GM19397 (cell line): ENCODE measurements at regions not wholly inside any gene's neighbourhood (a gene's known extent, or its start where the extent isn't known, plus 50 kb on each side); places are given as distances from the start of the nearest gene placed in this dataset.

Source experiments
- ATAC-seq: cut with Tn5 transposase; IDR thresholded peaks from one replicate; pipeline ENCODE4 v1.9.1; 2021; ENCODE audit warnings: mild to moderate bottlenecking, moderate library complexity; ENCODE audit not compliant: unreplicated experiment

GRCh38 chr11:131228378-131228777 is 142.0 kb upstream of the NTM start:
- no peak for ATAC-seq

DNA sequence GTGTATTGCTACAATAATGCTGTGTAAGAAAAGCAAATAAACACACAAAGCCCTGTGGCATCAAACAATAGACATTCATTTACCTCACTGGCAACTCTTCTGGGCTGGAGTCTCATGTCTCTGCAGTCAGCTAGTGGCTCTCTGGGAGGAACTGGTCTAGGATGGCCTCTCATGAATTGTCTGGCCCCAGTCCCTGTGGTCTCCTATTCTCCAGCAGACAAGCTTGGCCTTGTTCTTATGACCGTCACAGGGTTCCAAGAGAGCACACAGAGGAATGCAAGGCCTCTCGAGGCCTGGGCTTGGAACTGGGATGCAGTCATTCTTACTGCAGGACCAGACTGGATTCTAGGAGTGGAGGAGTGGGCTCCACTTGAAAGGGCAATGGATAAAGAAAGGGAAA is 141.2 kb upstream of the NTM start:
- ATAC-seq: no peak

DNA sequence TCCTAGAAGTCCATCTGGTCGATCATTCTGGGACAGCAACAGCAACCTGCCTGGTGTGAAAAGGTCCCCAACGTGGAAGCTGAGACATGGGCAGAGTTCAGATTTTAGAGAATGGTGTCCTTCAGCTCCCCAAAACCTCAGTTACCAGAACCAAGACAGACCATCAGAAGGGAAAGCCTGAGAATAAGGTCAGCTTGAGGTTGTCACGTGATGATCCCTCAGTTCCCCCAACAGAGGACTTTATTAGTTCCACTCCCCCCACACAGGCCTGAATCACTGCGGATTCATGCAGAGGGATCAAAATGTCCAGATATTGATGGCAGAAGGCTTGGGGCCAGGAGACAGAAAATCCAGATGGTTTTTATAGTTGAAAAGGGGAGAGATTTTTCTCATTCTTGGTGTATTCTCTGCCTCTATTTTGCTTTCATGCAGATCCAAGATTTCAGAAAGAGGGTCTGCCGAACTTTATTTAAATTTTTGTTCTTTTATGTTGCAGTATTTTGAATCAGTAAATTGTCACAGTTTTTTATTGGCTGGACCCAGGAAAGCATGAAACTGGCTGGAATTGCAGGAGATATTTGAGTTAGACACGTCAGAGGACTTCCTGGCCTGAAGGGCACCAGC is 139.0 kb upstream of the NTM start:
- no peak for ATAC-seq

- no peak for ATAC-seq
Measured at GRCh38 chr11:131232261-131232660, 138.2 kb upstream of the NTM start.

GRCh38 chr11:131234221-131234620 is 136.2 kb upstream of the NTM start:
- no peak for ATAC-seq

DNA sequence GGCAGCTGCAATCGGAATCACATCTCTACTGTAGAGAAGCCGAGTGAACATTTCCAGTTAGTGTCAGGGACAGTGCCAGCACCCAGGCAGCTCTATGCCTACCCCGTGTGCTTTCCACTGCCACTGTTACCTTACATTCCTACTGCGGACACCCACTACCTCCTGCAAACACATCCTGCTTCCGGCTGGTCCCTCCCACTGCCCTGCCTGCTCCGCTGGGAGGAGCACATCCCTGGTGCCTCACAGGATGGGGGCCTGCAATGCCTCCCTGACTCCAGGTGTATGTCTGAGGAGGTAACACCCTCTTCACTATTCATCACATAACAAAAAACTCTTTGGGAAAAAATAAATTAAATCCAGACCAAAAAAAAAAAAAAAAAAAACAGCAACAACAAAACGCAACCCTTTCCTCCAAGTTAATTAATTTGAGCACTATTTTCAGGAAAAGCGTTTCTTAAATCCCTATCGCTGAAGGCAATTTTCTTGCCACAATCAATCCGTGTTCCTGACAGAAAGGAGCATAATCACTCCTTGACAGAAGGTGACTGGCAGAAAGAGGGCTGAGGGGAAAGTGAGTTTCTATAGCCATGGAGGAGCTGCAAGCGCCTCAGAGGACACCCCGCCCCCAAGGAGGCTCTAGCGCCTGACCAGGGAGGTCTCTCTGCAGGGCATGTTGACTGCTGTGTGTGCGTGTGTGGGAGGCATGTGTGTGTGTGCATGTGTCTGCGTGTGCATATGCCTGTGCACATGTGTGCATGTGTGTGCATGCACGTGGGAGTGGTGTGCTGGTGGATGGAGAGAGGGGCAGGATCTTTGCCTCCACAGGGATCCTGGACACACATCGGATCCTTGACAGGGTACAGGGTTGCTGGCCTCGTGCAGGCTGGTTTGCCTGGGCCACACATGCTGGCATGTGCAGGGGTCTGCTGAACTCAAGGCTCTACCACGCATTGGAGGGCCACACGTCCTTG is 134.8 kb upstream of the NTM start:
- ATAC-seq: no peak

DNA sequence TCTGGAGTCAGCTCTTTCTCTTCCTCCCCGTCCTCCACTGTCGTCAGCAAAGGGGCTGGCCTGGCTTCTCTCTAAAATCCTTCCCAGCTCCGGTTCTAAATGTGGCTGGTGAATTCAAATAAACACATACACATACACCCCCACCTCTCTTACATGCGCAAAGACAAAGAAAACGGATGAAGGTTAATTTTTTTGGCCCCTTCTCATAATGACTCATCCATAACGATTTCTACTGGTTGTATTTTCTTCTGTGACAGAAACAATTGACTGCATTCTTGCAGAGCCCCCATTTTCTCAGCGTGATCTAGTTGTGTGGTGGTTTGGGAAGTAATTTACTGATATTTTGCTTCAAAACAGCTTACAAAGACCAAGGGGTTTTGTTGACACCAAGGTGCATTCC is 130.0 kb upstream of the NTM start:
- no peak for ATAC-seq

GRCh38 chr11:131242476-131243000 is 127.9 kb upstream of the NTM start:
- no peak for ATAC-seq

- ATAC-seq: no peak
Measured at GRCh38 chr11:131246156-131246555, 124.3 kb upstream of the NTM start.

DNA sequence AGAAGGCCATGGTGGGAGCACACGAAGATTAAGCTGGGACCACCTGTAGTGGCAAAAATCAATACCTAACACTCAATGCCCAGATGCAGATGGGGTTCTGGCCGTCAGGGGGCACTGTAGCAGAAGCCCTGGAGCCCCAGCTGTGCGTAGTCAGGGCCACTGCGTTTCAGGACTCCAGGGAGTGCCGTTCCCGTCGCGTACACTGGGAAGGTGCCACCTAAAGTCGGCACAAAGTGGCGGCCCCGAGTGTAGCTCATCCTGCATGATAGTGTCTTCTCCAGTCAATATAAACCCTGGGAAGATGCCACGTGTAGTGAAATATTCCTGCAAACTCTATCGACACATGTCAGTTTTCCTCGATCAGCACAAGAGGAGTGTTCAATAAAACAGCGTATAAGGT is 123.8 kb upstream of the NTM start:
- ATAC-seq: no peak

- no peak for ATAC-seq
Measured at GRCh38 chr11:131248588-131248987, 121.8 kb upstream of the NTM start.

- ATAC-seq: no peak
Measured at GRCh38 chr11:131253142-131253655, 117.2 kb upstream of the NTM start.

DNA sequence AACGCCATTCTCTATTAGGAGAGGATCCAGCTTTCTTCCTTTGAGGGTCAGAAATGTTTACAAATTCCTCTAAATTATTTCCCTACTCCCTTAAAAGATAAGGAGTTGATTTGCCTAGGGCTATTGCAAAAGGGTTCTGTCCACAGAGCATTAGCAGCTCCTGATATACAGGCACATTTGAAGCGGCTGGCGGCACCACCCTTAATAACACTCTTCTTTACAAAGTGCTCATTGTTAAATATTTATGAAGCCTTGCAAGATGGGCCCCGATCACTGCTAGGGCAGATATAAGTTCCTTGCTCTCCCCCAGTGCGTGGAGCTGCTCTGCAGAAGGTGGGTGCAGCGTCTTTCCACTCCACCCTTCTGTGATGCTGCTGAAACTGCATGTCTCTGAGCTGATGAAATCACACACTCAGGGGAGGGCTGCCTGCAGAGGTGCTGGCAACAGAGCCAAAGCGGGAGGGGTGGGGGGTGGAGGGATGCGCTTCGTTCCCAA is 116.7 kb upstream of the NTM start:
- ATAC-seq: no peak

DNA sequence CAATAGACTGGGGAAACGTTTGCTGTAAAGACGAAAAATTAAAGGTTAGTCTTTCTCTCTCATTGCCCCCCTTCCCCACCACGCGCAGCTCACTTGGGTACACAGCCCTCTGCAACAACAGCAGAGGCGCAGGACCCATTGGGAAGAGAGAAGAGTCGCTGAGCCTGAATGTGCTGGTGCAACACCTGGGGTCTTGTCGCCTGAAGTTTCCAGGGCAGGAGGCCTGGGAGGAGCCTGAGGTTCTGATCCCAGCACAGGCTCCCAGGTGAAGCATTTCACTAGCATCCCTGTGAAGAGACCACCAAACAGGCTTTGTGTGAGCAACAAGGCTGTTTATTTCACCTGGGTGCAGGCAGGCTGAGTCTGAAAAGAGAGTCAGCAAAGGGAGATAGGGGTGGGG is 116.2 kb upstream of the NTM start:
- no peak for ATAC-seq

DNA sequence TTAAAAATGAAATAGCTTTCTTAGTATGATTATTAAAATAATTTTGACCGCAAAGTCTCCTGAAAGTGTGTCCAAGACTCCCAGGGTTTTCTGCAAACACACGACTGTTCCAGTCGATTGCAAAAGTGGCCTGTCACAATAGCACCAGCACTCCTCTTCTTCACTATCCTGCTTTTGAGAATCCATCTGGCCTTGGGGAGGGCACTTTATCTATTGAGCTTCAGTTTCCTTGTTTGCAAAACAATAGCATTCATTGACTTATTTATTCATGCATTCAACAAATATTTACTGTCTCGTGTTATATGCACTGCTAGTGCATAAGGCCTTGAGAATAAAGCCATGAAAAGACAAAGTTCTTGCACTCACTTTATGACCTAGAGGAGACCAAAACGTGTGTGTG is 96.2 kb upstream of the NTM start:
- no peak for ATAC-seq

- ATAC-seq: no peak
Measured at GRCh38 chr11:131275580-131275979, 94.8 kb upstream of the NTM start.

GRCh38 chr11:131278472-131278871 is 91.9 kb upstream of the NTM start:
- no peak for ATAC-seq

DNA sequence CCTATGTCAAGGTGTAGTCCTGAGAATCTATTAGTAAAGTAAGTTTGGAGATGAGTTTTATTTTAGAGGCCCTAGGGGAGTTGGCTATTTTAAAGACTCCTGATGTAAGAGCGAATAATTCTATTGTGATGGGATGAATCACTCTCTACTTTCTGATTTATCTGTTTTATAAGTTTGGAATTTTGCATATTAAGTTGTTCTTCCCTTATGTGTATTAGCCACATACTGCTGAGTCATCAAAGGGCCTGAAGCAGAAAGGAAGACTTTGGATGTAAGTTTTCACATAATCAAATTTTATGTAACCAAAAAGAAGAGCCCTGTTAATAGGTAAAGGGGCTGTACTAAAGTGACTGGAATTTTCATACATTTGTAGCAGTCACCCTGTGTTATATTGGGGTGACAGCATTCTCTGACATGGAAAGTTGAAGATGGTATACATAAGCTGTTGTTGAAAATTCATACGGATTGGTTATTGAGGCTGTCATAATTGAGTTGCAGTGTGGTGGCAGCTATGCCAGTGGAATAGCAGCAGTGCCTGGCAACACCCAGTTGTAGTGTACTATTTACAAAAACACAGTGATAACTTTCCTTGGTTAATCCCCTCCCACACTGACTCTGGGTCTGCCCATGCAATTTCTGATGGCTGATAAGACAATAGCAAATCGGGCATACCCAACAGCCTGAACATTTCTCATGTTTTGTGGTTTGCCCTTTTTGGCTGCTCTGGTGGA is 90.6 kb upstream of the NTM start:
- no peak for ATAC-seq

DNA sequence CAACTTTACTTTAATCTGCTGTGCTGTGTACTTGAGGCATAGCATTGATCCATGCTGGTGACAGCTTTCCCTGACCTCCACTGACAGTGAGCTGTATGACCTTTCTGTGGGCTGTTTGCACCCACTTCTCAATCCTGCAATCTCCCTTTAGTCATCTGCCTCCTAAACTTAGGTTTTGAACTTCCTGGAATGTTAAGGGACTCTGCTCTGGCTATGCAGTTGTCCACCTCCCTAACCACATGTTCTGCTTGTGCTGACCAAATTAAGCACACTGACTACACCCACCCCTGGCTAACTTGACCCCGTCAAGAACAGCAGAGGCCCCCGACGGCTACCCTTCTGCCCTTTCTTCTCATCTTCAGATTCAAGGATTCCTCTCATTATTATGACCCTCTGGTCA is 89.1 kb upstream of the NTM start:
- ATAC-seq: no peak

DNA sequence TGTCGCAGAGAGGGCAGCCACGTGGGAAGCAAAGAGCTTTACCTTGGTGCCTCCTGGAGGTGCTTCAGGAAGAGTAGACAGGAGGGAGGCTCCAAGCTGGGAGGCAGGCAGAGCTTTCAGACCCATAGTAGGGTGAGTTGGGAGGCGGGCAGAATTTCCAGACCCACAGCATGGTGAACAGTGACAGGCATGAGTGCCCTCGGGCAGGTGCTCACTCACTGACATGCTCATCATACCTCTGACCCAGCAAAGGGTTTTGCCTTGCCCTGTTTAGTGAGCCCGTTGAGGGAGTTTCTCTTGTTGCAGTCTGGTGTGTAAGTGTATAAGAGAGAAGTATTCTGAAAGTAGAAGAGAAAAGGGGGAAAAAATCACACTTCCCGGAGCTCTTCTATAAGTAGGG is 86.4 kb upstream of the NTM start:
- ATAC-seq: no peak

GRCh38 chr11:131288521-131289091 is 81.8 kb upstream of the NTM start:
- no peak for ATAC-seq
